ENCODE measurements at regions not wholly inside any gene's neighbourhood (a gene's known extent, or its start where the extent isn't known, plus 50 kb on each side); places are given as distances from the start of the nearest gene placed in this dataset.

DNA sequence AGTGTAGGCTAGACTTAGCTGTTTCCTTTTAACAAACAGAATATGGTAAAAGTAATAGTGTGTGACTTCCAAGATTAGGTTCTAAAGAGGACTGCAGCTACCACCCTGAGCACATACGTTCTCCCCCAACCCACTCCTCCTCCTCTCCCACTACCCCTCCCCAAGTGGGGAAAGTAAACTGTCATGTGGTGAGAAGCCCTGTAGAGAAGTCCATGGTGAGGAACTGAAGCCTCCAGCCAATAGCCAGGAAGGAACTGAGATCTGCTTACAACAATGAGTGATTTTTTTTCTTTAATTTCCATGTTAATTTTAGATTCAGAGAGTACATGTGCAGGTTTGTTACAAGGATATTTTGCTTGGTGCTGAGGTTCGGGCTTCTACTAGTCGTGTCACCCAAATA lies 57.0 kb upstream of the EGLN3 start:
- no peak for DNase-seq

- DNase-seq = no peak
Observed at GRCh38 chr14:34005901-34006300, 55.0 kb upstream of the EGLN3 start.

GRCh38 chr14:34004881-34005280 lies 54.0 kb upstream of the EGLN3 start:
- DNase-seq = no peak

DNA sequence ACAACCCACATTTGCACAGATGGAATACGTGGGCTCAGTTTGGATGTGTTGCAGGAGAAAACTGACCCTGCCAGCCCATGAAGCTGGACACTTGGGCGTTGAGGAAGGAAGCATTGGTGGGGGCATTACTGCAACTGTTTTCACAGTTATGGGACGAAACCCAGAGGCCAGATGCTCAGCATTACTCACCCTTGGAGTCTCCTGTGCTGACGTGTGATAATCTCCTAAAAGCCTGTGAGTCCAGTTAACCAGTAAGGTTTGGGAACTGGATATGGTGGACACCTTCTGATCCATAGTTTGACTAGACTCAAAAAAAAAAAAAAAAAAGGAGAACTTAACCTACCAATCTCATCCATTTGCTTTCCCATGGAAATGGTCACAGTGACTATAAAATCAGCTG lies 52.8 kb upstream of the EGLN3 start:
- DNase-seq = no peak

DNA sequence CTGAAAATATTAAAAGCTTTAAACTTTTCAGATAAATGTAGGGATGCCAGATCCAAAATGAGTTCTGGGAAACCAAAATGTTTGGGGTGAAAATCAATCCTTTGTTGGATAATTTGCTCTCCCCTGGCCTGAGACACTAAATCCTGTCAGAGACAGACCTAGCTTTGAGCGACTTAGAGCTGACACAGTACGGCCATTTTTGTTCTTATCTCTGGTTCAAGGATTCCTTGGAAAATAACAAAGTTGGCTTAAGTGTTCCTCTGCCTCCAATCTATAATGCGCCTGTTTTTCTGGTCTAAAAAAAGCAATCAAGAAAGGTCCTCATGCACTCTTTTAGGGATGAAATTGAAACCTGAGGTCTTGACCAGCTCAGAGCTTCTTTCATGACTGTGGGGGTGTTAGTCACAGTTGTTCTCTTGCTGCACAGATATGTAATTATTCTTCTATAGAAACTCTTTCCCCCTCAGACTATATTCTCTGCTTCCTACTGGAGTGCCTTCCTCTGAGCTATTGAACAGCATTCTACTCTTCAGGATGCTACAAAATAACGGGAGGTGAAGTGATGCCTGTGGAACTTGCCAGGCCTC lies 52.3 kb upstream of the EGLN3 start:
- no peak for DNase-seq
